PFSK-1 (cell line): ENCODE measurements at regions not wholly inside any gene's neighbourhood (a gene's known extent, or its start where the extent isn't known, plus 50 kb on each side); places are given as distances from the start of the nearest gene placed in this dataset.

Experiments used
- POLR2AphosphoS5 ChIP-seq: IDR thresholded peaks from 2 replicates; pipeline ENCODE4 v1.6.1; 2012; ENCODE audit warnings: low read depth, mild to moderate bottlenecking, control low read depth, low read length, moderate library complexity
- SIN3A ChIP-seq: IDR thresholded peaks from 2 replicates; pipeline ENCODE4 v1.6.1; 2012; ENCODE audit warnings: mild to moderate bottlenecking, low read length, moderate library complexity, borderline replicate concordance; ENCODE audit not compliant: insufficient read depth
- TAF1 ChIP-seq: IDR thresholded peaks from 2 replicates; pipeline ENCODE4 v1.6.1; 2012; ENCODE audit warnings: low read length, control low read depth, borderline replicate concordance; ENCODE audit not compliant: insufficient read depth
- TF ChIP-seq, protein P1 (sequence below), 2 experiments: IDR thresholded peaks; 2 replicates each; pipeline versions ENCODE4 v1.6.1 to v1.8.0; 2011 to 2012; ENCODE audit warnings: low read depth in 2 of 2, low read length in 2 of 2, control low read depth in 1 of 2, inconsistent platforms in 1 of 2, mild to moderate bottlenecking in 1 of 2, moderate library complexity in 1 of 2; ENCODE audit not compliant: insufficient read depth in 1 of 2

DNA sequence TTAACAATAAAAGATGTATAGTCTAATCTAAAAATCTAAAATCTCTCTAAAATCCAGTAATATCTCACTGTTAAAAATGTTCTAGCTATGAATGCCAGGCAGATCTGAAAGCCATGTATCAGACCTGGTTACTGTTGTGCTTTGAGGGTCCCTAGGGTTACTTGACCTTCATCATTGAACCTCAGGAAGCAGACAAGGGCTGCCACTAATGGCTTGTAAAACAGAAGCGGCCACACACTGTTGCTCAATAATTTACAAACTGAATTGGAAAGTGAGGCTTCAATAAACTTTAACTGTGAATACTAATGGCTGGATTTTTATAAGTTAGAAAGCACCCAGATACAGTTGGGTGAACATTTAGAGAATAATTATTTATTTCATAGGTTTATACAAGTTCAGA, 198.0 kb upstream of the RPS23 start:
- TF ChIP-seq POLR2AphosphoS5 (no peak), TAF1 (no peak), SIN3A (no peak)
- TF ChIP-seq, protein P1, sequence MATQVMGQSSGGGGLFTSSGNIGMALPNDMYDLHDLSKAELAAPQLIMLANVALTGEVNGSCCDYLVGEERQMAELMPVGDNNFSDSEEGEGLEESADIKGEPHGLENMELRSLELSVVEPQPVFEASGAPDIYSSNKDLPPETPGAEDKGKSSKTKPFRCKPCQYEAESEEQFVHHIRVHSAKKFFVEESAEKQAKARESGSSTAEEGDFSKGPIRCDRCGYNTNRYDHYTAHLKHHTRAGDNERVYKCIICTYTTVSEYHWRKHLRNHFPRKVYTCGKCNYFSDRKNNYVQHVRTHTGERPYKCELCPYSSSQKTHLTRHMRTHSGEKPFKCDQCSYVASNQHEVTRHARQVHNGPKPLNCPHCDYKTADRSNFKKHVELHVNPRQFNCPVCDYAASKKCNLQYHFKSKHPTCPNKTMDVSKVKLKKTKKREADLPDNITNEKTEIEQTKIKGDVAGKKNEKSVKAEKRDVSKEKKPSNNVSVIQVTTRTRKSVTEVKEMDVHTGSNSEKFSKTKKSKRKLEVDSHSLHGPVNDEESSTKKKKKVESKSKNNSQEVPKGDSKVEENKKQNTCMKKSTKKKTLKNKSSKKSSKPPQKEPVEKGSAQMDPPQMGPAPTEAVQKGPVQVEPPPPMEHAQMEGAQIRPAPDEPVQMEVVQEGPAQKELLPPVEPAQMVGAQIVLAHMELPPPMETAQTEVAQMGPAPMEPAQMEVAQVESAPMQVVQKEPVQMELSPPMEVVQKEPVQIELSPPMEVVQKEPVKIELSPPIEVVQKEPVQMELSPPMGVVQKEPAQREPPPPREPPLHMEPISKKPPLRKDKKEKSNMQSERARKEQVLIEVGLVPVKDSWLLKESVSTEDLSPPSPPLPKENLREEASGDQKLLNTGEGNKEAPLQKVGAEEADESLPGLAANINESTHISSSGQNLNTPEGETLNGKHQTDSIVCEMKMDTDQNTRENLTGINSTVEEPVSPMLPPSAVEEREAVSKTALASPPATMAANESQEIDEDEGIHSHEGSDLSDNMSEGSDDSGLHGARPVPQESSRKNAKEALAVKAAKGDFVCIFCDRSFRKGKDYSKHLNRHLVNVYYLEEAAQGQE (IDR thresholded peaks at IDR 0.05; ENCODE audit: insufficient read depth in 1 of 2, low read depth in 2 of 2, low read length in 2 of 2) = no peak
